Islet of Langerhans (tissue), 1 donor: ENCODE measurements at regions not wholly inside any gene's neighbourhood (a gene's known extent, or its start where the extent isn't known, plus 50 kb on each side); places are given as distances from the start of the nearest gene placed in this dataset.
"Not testable (repeated sequence)": the region's sequence is repeated elsewhere in the genome, so short reads cannot be mapped to it uniquely, and the experiment has no call there.

Experiments
- FAIRE-seq: peaks from one replicate; lab custom pipeline; 2011; peaks lifted over from hg19 to GRCh38; lab: Jason Lieb, UNC

- FAIRE-seq, result not testable (repeated sequence)
These were observed 89.5 kb upstream of the MXRA5 start for GRCh38 chrX:3435916-3436315.

GRCh38 chrX:3435057-3435456 lies 88.6 kb upstream of the MXRA5 start:
- no peak for FAIRE-seq

GRCh38 chrX:3428792-3429191 lies 82.3 kb upstream of the MXRA5 start:
- no peak for FAIRE-seq

- no peak for FAIRE-seq
These were observed 80.1 kb upstream of the MXRA5 start for GRCh38 chrX:3426552-3426951.

GRCh38 chrX:3425031-3425430 lies 78.6 kb upstream of the MXRA5 start:
- FAIRE-seq, result no peak

- no peak for FAIRE-seq
These were observed 73.9 kb upstream of the MXRA5 start for GRCh38 chrX:3420316-3420715.

GRCh38 chrX:3415011-3415410 lies 68.6 kb upstream of the MXRA5 start:
- no peak for FAIRE-seq

- FAIRE-seq, result not testable (repeated sequence)
These were observed 65.2 kb upstream of the MXRA5 start for GRCh38 chrX:3411626-3412025.

GRCh38 chrX:3409936-3410335 lies 63.5 kb upstream of the MXRA5 start:
- not testable (repeated sequence) for FAIRE-seq

GRCh38 chrX:3407781-3408180 lies 61.3 kb upstream of the MXRA5 start:
- FAIRE-seq, result no peak

- no peak for FAIRE-seq
These were observed 60.7 kb upstream of the MXRA5 start for GRCh38 chrX:3407121-3407520.

GRCh38 chrX:3403748-3404147 lies 57.3 kb upstream of the MXRA5 start:
- no peak for FAIRE-seq
